ENCODE measurements at regions not wholly inside any gene's neighbourhood (a gene's known extent, or its start where the extent isn't known, plus 50 kb on each side); places are given as distances from the start of the nearest gene placed in this dataset.
"Not testable (repeated sequence)": the region's sequence is repeated elsewhere in the genome, so short reads cannot be mapped to it uniquely, and the experiment has no call there.

DNA sequence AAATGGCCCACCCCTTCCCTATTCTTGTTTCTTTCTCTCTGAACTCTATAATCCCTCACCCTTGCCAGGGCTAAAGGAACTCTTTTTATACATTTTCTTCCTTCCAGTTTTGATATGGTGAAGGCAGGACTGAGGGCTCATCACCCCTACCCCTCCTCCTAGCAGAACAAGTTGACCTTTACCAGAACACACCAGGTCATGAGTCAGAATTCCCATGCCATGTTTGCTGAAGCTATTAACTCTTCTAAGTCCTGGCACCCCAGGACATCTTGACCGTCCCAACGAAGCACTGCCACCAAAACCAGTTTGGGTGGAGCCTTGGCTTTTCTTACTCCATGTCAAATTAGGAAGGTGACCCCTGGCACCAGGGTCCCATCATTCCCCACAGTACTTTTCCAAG lies 57.5 kb upstream of the DYNLT3 start:
- DNase-seq: no peak

DNA sequence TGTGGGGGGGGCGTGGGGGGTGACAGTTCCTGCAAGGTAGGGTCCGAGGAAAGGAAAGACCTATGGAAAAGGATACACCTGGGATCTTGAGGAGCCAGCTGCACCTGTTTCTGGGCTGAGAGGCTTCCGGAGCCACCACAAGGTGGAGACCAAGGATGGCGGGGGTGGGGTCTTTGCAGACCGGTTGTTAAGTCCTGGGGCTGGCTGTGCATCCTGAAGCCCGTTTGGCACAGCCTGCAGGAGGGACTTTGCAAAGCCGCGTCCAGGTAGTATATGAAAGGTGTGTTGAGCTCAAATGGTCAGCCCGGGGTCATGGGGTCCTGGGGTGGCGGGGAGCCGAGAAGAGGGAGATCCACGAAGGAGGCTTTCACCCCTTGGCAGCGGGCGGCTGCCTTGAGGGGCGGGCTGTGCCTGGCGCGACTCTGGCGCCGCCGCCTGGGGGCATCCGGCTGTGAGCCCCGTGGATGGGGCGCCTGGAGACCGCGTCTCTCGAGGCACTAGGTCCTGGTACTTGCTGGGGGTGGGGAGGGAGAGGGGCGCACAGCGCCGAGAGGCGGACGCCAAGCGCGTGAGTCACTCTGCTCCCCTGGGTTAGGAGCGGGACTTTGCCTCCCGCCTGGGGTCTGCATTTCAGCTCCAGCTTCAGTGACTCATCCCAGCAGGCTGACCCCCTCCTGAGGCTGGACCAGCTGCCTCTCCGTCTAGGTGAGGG lies 58.2 kb upstream of the DYNLT3 start:
- DNase-seq: peak; percentile 52

DNA sequence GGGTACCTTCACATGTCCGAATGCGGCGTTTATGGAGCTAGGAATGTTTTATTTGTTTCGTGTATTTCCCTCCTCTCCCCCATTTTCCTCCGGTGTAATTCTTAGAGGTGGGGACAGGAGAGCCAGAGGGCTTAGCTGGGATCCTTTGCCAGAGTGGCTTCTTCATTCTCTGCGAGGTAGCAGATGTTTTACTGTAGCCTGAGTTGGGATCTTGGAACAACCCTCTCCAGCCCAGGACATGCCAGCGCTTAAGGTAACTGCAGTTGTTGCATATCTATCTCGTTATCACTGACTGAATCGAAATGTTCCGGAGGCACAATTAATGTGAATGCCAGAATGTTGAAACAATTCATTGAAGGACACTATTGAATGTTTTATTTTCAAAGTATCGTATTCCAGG lies 59.0 kb upstream of the DYNLT3 start:
- DNase-seq: no peak

DNA sequence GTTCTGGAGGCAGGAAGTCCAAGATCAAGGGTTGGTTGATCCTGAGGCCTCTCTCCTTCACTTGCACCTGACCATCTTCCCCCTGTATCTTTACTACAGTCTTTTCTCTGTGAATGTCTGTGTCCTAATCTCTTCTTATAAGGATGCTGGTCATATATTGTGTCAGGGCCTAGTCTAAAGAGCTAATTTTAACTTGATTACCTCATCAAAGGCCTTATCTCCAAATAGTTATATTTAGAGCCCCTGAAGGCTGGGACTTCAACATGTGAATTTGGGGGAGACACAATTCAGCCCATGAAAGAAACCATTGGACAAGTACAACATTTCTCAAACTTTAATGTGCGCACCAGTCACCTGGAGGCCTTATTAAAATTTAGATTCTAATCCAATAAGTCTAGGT lies 62.8 kb upstream of the DYNLT3 start:
- DNase-seq: no peak

DNA sequence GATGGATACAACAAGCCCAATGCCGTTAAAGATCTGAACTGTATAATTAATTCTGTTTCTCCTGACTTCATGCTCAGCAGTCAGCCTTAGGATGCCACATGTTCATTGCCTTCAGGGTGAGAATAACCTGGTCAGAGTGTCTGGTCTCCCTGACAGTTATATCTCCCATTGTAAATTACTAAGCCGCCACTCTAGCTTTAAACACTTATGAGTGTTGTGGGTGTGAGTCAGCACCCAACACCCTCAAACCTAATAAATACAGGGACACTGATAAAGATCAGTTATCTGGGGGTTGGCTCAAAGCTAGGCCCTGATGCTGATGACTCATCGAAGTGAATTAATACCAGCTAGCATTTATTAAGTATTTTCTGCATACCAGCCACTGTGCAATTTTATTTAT lies 64.9 kb upstream of the DYNLT3 start:
- no peak for DNase-seq

DNA sequence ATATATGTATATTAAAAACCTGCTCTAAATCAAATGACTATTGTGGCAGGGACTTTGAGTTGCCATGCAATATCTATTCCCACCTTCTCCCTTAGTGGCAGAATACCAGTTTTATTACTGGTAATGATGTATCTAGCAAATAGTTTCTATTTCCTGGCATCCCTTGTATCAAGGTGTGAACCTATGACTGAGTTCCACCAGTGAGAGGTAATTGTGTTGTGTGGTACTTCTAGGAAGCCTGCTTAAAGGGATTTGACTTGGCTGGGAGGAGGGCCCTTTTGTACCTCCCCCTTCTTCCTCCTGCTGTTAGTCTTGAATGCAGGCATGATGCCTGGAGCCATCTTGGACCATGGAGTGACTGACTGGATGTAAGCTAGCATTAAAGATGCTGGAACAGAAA lies 65.4 kb upstream of the DYNLT3 start:
- DNase-seq: no peak

DNA sequence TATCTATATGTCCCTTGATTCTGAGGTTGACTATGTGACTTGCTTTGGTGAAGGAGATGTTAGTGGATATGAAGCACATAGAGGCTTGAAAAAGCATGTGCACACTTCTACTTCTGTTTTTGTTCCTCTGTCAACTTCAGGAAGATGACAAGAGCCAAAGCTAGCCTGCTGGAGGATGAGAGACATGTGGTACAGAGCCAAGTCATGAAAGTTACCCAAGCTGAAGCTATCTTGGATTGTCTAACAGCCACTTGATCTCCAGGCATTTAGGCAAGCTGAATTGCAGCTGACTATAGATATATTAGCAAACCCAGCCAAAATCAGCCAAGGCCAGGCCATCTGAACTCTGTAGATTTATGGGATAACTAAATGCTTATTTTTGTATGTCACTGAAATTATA lies 70.8 kb upstream of the DYNLT3 start:
- DNase-seq: no peak

DNA sequence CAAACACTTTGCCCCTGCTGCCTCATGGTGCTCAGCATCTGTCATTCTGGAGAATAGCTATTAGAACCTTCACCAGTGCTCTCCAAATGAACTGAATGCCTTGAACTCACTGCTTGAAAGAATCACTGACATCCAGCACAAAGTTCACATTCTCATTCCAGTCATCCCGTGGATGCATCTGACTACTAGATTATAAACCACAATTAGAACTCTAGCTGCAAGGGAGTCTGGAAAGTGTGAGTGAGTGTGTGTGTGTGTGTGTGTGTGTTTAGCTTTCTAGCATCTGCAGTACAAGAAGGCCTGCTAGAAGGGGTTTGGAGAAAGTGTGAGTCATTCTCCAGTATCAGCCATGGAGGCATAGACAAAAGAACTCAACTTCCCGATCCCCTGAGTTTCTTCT lies 71.3 kb upstream of the DYNLT3 start:
- no peak for DNase-seq

DNA sequence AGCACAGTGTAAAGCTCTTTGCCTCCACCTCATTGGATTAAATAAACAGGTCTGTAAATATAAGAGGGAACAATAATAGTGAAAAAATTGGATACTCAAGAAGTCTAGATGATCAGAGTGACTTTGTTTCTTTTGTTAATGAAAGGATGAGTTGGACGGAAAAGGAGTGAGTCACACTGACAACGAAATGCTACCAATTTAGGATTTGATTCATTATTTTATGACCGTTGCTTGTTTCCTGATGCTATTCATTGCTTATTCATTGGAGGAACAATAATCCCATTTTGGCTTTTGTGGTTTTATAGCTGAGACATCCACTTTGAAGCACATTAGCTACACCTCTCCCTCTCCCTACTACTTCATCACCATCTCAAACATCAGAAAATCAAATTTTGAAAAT lies 74.4 kb upstream of the DYNLT3 start:
- DNase-seq: no peak

DNA sequence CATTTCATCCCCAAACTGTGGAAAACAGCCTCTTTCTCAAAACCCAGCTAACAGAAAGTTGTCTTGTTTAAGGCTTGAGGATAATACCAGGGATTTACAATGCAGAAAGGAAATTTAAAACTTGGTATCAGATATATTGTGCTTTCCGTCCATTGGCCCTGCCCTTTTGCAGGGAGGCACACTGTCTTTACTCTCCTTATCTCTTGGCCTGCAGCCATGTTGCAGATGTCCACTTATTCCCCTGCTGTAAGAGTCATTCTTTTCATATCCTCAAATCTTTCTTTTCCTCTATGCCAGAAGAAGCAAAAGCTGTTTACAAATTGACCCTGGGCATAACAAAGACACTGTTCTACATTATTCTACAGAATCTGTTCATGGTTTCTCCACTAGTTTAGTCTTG lies 75.6 kb upstream of the DYNLT3 start:
- DNase-seq: no peak

DNA sequence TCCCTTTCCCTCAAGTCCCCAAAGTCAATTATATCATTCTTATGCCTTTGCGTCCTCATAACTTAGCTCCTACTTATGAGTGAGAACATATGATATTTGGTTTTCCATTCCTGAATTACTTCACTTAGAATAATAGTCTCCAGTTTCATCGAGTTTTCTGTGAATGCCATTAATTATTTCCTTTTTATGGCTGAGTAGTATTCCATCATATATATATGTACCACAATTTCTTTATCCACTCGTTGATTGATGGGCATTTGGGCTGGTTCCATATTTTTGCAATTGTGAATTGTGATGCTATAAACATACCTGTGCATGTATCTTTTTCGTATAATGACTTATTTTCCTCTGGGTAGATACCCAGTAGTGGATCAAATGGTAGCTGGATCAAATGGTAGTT lies 78.4 kb upstream of the DYNLT3 start:
- DNase-seq: not testable (repeated sequence)

DNA sequence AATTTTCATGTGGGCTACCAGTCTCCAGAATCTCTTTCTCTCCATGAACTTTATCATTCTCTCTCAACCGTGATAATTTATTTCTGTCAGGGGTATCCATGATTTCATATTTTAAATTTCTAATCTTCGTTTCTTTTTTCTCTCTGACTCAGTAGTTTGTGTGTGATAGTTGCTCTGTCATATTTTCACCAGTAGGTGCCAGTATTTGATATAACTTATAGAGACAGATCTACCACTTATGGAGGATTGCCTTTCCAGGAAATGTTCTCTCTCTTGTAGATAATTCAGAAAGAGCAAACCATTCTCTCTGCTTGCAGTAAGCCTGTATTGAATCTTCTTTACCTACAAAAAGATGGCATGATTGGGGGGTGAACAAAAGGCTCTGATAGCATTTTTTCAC lies 79.3 kb upstream of the DYNLT3 start:
- no peak for DNase-seq

DNA sequence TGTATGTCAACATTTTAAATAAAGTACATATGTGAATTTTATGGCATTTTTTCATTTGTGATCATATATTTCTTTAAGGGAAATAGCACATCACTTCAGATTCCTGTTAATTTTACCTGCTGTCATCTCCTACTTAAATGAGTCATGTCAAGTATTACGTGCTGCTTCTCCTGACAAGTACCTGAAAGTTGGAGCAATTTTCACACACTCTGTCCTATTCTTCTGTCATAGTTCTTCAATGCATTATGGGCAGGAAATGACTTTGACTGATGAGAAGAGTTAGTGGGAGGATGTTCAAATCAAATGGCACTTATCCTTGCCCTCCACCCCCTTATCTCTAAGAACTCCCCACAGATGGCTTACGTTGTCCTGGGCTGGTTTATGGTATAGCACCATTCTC lies 64.2 kb upstream of the SYTL5 start:
- no peak for DNase-seq

DNA sequence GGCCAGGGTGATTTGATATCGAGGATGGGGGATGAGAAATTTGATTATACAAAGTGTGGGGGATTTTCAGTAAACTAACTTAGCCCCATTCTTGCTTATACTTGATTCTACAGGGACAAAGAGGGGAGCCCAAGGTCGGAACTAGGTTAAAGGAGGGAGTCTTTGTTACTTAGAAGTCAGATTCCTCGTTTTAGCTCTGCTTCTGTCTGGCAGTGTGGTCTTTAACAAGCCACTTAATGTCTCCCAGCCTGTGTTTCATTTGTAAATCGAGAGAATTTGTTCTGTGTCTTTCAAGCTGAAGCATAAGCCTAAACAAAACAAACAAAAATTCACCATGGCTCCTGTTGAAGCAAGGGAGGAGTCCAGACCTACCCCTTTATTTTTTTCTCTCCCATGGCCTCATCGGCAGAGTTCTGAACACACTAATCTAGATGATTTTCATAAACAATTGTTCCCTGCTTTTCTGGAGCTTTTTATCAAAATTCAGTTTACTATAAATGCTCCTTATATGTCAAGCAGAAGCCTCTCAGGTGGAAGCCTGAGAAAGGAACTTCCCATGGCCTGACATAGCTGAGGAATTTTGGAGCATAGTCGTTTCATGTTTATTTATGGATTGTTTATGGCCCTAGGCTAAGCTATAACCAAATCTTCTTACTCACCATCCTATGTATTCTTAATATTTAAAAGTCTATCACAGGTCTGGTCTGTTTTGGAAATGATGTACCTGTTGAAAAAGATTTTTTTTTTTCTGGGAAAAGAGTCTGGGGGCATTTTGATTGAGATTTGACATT lies 62.6 kb upstream of the SYTL5 start:
- no peak for DNase-seq

DNA sequence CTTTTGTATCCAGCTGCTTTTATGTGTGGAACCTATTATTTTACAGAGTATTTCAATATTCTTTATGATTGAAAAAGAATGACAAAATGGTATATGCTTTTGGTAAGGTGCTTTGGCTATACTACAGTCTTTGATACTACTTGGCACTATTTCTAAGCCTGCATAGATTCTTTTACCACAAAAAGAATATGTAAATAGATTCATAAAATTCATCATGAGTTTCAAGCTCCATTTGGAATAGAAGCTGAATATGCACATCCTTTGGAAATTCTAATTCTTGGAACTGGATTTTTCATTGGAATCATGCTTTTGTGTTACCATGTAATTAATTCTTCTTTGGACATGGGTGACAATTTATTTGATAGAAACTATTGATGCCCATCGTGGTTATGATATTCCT lies 60.2 kb upstream of the SYTL5 start:
- no peak for DNase-seq

DNA sequence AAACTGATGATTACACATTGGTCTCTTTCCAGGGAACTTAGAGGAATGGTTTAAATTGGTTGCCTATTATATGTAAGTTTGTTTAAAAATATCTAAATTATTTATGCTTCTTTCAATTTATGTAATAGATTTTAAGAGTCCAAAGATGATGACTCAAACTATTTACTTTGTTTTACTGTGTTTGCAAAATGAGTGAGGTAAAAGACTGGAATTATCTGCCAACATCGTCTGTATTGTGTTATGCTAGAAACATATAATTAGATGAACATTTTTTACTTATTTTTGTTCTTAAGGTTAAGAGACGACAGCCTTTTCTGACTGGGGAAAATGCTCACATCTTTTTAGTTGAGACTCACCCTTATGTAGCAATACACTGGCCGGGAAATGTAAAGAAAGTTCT lies 51.1 kb upstream of the SYTL5 start:
- no peak for DNase-seq

DNA sequence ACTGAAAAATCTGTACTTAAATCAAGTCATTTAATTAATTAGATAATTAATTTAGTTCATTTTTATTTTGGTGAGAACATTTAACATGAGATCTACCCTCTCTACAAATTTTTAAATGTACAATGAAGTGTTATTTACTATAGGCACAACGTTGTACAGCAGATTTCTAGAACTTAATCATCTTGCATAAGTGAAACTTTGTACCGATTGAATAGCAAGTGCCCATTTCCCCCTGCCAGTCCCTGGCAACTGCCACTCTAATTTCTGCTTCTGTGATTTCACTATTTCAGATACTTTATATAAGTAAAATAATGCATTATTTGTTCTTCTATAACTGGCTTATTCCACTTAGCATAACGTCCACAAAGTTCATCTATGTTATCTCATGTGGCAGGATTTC lies 50.1 kb upstream of the SYTL5 start:
- no peak for DNase-seq
